ENCODE measurements at regions not wholly inside any gene's neighbourhood (a gene's known extent, or its start where the extent isn't known, plus 50 kb on each side); places are given as distances from the start of the nearest gene placed in this dataset.

DNA sequence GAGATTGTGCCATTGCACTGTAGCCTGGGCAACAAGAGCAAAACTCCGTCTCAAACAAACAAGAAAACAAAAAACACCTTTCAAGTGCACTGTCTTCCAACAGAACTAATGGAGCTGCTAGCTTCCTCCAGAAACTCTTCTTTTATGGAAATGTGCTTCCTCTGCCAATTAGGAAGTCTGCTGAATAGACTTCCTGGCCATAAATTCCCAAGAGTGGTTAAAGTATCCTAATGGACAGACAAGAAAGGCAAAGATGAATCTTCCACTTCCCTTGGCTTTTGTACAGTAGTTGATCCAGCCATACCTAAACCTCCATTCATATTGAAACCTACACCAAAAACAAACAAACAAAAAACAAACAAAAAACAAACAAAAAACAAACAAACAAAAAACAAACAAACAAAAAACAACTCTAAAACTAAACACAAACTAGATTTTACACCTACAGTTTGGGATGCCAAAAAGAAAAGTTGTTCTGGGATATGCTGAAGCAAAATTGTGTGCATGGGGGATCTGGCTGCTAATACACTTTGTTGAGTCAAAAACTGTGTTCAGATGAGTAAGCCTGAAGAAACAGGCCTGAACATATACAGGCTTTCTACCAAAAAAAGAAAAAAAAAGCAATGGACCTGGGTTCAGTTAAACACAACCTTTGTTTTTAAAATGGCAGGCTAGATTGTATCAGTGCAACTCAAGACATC, 59.8 kb upstream of the CARMIL1 start:
- H3K27me3 ChIP-seq (ENCODE audit: control insufficient read depth, insufficient read depth, low read length), result no peaks in the 10 kb centered on the region
- no peak overlapping the region for H3K27ac ChIP-seq (ENCODE audit: low read depth, low read length)
- H3K4me3 ChIP-seq (ENCODE audit: low read length), result no peak overlapping the region
- H3K4me1 ChIP-seq (ENCODE audit: control insufficient read depth, insufficient read depth, low read length), result no peaks in the 10 kb centered on the region
- no peaks in the 10 kb centered on the region for H3K36me3 ChIP-seq (ENCODE audit: control insufficient read depth, insufficient read depth, low read length)
- H3K9ac ChIP-seq (ENCODE audit: low read length), result no peak overlapping the region

DNA sequence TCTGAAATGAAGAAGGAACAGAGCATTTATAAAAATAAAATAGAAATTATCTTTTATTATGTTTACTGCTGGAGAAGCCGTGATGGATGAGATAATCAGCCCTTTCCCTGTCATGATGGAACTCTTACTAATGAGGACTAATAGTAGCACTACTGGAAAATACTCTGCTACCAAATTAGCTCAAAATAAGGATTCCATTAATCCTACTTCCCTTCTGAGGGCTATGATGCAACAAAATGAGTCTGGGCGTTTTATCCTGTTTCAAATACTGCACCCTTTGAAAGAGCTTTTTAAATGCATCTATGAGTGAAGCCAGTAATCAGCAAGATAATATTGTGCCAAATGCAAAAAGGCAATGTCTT, 59.3 kb upstream of the CARMIL1 start:
- no peaks in the 10 kb centered on the region for H3K27me3 ChIP-seq (ENCODE audit: control insufficient read depth, insufficient read depth, low read length)
- H3K4me3 ChIP-seq (ENCODE audit: low read length), result no peak overlapping the region
- no peaks in the 10 kb centered on the region for H3K36me3 ChIP-seq (ENCODE audit: control insufficient read depth, insufficient read depth, low read length)
- H3K27ac ChIP-seq (ENCODE audit: low read depth, low read length), result no peak overlapping the region
- no peak overlapping the region for H3K9ac ChIP-seq (ENCODE audit: low read length)
- no peaks in the 10 kb centered on the region for H3K4me1 ChIP-seq (ENCODE audit: control insufficient read depth, insufficient read depth, low read length)

DNA sequence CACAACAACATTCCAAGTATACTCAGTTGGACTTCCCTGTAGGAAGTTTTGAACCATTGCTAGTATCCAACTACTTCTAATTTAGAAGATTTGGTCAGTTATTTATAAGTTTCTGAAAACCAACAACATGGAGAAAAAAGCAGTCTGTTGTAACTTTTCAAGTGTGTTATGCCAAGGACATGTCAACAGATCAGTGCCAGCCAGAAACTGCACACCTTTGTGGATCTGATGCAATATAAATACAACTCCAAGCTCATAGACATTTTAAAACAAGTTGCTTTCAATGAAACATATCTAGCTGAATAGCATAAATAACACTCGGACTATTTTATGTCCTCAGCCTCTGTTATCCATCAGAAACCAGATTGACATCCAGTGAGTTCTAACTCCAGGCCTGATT, 58.3 kb upstream of the CARMIL1 start:
- Histone ChIP-seq H3K36me3 (ENCODE audit: control insufficient read depth, insufficient read depth, low read length) (no peaks in the 10 kb centered on the region), H3K27me3 (ENCODE audit: control insufficient read depth, insufficient read depth, low read length) (no peaks in the 10 kb centered on the region), H3K27ac (ENCODE audit: low read depth, low read length) (no peak overlapping the region), H3K9ac (ENCODE audit: low read length) (no peak overlapping the region), H3K4me3 (ENCODE audit: low read length) (no peak overlapping the region), H3K4me1 (ENCODE audit: control insufficient read depth, insufficient read depth, low read length) (no peaks in the 10 kb centered on the region)

DNA sequence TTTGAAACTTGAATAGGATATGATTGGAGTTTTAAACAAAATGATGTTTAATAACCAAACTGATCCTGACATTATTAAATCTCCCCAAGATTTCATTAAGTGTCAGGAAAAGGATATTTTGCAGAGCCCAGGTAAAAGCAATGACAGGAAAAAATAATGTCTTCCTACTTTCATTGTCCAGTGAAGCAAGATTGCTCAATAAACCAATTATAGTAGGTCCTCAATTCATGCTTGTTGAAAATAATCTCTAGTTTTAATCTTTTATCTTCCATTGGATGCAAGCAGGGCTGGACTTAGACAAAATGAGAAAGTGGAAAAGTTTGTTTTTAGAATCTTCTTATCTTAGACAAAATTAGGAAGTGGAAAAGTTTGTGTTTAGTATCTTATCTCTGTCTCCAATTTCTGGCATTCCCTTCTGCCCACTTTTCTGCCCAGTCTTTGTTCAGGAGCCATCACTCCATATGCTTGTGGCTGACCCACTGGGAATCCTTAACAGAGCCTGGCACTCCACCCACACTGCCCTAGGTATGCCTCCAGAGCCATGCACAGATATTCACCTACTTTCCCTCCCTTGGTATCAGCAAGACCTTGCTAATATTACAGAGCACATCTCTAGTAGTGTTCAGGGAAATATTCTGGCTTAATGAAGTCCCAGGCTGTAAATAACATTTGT, 57.0 kb upstream of the CARMIL1 start:
- no peaks in the 10 kb centered on the region for H3K36me3 ChIP-seq (ENCODE audit: control insufficient read depth, insufficient read depth, low read length)
- no peaks in the 10 kb centered on the region for H3K4me1 ChIP-seq (ENCODE audit: control insufficient read depth, insufficient read depth, low read length)
- no peak overlapping the region for H3K9ac ChIP-seq (ENCODE audit: low read length)
- no peaks in the 10 kb centered on the region for H3K27me3 ChIP-seq (ENCODE audit: control insufficient read depth, insufficient read depth, low read length)
- no peak overlapping the region for H3K4me3 ChIP-seq (ENCODE audit: low read length)
- H3K27ac ChIP-seq (ENCODE audit: low read depth, low read length), result no peak overlapping the region

DNA sequence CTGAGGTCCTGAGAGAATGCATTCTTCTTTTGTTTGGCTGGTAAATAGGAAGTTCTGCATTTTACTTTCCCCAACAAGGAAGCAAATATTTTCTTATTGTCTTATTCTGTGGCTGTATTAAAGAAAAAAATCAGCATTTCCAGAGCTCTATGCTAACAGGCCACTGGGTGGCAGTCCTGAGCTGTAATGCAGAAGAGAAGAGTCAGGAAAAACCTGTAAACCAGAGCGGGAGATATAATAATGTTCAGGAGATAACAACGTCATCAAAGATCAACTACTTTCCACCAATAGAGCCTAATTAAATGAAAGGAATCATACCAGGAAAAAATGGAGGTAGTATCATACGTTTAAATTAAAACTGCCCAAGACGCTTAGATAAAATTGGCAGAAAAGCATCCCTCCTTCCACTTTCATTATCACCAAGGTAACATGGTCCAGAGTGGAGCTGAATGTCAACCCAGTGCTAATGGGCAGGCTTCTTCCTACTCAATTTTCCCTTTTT, 55.6 kb upstream of the CARMIL1 start:
- Histone ChIP-seq H3K27me3 (ENCODE audit: control insufficient read depth, insufficient read depth, low read length) (no peaks in the 10 kb centered on the region), H3K4me1 (ENCODE audit: control insufficient read depth, insufficient read depth, low read length) (no peaks in the 10 kb centered on the region), H3K9ac (ENCODE audit: low read length) (no peak overlapping the region), H3K27ac (ENCODE audit: low read depth, low read length) (no peak overlapping the region), H3K4me3 (ENCODE audit: low read length) (no peak overlapping the region), H3K36me3 (ENCODE audit: control insufficient read depth, insufficient read depth, low read length) (no peaks in the 10 kb centered on the region)

DNA sequence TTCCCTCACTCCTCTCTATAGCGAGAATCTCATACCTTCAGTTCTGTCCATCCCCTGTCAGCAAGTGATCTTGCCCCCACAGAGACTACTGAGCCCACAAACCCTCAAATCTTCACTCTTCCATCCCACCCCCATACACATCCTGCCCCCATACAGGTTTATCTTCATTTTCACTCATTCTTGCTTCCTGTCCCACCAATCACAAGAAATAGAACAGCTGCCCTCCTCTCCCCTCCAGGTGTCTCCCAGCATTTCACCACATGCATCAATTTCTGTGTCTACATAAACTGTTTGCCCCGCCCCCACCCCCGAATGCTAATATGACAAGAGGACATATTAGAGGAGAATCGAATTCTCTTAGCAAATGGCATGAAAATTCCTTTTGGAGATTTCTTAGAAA, 54.9 kb upstream of the CARMIL1 start:
- Histone ChIP-seq H3K4me1 (ENCODE audit: control insufficient read depth, insufficient read depth, low read length) (no peaks in the 10 kb centered on the region), H3K27ac (ENCODE audit: low read depth, low read length) (no peak overlapping the region), H3K27me3 (ENCODE audit: control insufficient read depth, insufficient read depth, low read length) (no peaks in the 10 kb centered on the region), H3K36me3 (ENCODE audit: control insufficient read depth, insufficient read depth, low read length) (no peaks in the 10 kb centered on the region), H3K4me3 (ENCODE audit: low read length) (no peak overlapping the region), H3K9ac (ENCODE audit: low read length) (no peak overlapping the region)

DNA sequence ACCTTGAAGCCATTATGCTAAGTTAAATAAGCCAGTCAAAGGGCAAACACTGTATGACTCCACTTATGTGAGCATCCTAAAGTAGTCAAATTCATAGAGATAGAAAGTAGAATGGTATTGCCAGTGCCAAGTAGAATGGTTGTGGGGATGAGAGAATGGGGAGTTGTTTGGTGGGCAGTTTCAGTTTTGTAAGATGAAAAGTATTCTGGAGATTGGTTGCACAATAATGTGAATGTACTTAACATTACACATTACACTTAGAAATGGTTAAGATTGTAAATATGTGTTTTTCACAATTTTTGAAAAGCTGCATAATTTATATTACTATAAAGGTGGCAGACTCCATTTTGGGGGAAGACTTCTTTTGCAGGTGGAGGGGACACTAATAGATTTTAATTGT, 51.3 kb upstream of the CARMIL1 start:
- Histone ChIP-seq H3K36me3 (ENCODE audit: control insufficient read depth, insufficient read depth, low read length) (no peaks in the 10 kb centered on the region), H3K9ac (ENCODE audit: low read length) (no peak overlapping the region), H3K27me3 (ENCODE audit: control insufficient read depth, insufficient read depth, low read length) (no peaks in the 10 kb centered on the region), H3K4me3 (ENCODE audit: low read length) (no peak overlapping the region), H3K27ac (ENCODE audit: low read depth, low read length) (no peak overlapping the region), H3K4me1 (ENCODE audit: control insufficient read depth, insufficient read depth, low read length) (no peaks in the 10 kb centered on the region)

Measured in rectal smooth muscle tissue (tissue), 1 donor.